ENCODE measurements at regions not wholly inside any gene's neighbourhood (a gene's known extent, or its start where the extent isn't known, plus 50 kb on each side); places are given as distances from the start of the nearest gene placed in this dataset.

GRCh38 chr13:74705438-74705837 lies 571.2 kb upstream of the KLF12 start:
- TF ChIP-seq POLR2AphosphoS5 (IDR thresholded peaks at IDR 0.05; ENCODE audit: low read depth, low read length) (no peak), TAF1 (IDR thresholded peaks at IDR 0.05; ENCODE audit: borderline replicate concordance, low read depth, low read length) (no peak)

All from GM12892 (cell line).